VCaP (cell line): ENCODE measurements at regions not wholly inside any gene's neighbourhood (a gene's known extent, or its start where the extent isn't known, plus 50 kb on each side); places are given as distances from the start of the nearest gene placed in this dataset.

Source experiments
- H3K27ac ChIP-seq: fragments of 450-650 bp; 2 replicates; pipeline ENCODE4 v1.5.1; 2017
- TF ChIP-seq, protein P1 (sequence below): fragments of 450-650 bp; conservative IDR thresholded peaks from 2 replicates; pipeline ENCODE4 v1.5.1; 2017; ENCODE audit warnings: mild to moderate bottlenecking, moderate library complexity

DNA sequence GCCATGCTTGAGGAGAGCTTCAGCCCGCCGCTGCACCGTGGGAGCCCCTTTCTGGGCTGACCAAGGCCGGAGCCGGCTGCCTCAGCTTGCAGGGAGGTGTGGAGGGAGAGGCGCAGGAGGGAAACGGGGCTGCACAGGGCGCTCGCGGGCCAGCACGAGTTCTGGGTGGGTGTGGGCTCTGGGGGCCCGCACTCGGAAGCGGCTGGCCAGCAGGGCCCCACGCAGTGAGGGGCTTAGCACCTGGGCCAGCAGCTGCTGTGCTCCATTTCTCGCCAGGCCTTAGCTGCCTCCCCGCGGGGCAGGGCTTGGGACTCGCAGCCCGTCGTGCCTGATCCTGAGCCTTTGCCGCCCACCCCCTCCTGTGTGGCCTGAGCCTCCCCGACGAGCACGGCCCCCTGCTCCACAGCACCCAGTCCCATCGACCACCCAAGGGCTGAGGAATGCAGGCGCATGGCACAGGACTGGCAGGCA is 1554.0 kb downstream of the KCNT2 start:
- TF ChIP-seq, protein P1, sequence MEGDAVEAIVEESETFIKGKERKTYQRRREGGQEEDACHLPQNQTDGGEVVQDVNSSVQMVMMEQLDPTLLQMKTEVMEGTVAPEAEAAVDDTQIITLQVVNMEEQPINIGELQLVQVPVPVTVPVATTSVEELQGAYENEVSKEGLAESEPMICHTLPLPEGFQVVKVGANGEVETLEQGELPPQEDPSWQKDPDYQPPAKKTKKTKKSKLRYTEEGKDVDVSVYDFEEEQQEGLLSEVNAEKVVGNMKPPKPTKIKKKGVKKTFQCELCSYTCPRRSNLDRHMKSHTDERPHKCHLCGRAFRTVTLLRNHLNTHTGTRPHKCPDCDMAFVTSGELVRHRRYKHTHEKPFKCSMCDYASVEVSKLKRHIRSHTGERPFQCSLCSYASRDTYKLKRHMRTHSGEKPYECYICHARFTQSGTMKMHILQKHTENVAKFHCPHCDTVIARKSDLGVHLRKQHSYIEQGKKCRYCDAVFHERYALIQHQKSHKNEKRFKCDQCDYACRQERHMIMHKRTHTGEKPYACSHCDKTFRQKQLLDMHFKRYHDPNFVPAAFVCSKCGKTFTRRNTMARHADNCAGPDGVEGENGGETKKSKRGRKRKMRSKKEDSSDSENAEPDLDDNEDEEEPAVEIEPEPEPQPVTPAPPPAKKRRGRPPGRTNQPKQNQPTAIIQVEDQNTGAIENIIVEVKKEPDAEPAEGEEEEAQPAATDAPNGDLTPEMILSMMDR, result no peak
- no peak overlapping the region for H3K27ac ChIP-seq

DNA sequence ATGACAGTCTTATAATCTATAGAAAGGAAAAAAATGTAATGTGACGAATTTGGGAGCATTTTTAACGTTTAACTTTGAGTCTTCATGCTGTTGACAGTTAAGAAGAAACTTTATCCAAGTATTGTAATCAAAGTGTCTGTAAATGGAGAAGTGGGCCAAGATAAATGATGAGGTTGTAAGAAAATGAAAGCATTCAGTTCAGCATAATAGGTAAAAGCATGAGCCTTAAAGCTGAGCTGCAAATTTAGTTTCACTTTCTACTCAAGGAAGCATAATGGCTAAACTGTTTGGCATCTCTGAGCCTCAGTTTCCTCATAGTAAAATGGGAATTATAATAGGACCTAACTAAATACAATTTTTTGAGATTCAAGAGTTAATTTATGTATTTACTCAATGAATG is 1554.8 kb downstream of the KCNT2 start:
- H3K27ac ChIP-seq, result no peak overlapping the region
- TF ChIP-seq, protein P1, result no peak

DNA sequence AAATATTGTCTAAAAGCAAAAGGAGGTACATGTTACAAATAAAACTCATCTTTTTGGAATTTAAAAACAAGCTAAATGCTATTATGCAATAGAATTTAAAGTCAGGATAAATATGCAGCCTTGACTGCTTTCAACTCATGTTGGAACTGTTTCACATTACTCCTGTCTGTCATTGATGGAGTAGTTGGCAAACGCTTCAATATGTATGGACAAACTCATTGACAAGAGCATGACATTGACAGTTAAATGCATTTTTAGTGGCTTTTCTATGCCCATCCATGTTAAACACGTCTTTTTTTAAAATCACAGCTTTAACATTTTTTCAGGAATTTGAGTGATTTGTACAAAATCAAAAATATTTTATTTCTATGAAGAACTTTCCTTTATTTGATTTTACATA is 1560.5 kb downstream of the KCNT2 start:
- TF ChIP-seq, protein P1, result no peak
- no peak overlapping the region for H3K27ac ChIP-seq

DNA sequence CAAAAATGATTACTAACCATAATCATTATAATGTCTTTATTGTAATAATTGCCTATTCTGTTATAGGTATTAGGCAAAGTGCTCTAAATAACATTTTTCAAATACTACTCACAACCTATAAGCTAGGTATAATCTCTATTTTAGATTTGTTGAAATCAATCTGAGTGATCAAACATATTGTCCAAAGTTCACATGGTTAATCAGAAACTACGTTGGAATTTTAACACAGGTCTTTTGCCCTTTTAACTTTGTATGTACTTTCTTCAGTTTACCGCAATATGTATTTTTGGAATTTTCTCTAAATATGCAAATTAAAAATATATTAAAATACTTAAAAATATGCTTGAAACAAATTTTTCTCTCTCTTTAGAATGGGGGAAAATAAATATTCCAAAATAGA is 1563.2 kb downstream of the KCNT2 start:
- TF ChIP-seq, protein P1, result no peak
- no peak overlapping the region for H3K27ac ChIP-seq

DNA sequence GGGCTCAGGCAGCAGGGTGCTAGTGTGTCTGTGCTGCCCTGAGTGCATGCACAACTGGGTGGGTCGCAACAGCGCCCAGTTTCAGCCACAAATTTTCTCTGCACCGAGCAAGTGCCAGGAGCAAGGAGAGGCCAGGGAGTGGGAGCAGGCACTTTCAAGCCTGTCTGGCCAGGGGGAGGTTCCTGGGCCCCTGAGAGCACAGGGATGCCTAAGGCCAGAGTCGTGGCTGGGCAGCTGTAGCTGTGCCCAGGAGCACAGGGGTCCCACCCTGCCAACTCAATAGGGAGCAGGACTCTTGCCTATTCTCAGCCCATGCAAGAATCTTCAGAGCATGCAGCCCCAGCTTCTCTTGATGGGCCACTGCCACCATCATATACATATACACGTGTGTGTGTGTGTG is 1577.4 kb downstream of the KCNT2 start:
- no peak overlapping the region for H3K27ac ChIP-seq
- TF ChIP-seq, protein P1, result no peak

DNA sequence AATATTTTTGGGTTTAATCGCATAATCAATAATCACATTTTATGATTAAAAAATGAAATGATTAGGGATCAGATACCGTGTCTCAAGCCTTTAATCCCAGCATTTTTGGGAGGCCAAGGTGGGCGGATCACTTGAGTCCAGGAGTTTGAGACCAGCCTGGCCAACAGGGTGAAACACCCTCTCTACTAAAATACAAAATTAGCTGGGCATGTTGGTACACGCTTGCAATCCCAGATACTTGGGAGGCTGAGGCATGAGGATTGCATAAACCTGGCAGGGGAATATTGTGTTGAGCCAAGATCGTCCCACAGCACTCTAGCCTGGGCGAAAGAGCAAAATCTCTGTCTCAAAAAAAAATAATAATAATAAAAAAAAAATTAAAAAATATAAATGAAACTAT is 1581.4 kb downstream of the KCNT2 start:
- TF ChIP-seq, protein P1, result no peak
- no peak overlapping the region for H3K27ac ChIP-seq

DNA sequence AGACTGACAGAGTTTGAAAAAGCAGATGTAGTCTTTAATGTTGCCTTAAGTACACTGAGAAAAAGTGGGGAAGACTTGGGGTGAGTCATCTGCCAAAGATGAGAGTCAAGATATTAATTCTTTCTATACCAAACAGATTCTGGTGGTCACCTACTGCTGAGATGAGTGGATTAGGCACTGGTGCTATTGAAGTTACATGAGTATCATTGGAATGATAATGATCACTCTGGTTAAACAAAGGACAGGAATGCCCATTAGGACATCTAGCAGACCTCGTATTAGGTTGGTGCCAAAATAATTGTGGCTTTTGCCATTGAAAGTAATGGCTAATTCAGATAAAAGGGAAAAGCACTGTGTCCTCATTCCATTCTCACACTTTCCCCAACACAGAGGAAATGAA is 1588.9 kb downstream of the KCNT2 start:
- no peak overlapping the region for H3K27ac ChIP-seq
- TF ChIP-seq, protein P1, result no peak

DNA sequence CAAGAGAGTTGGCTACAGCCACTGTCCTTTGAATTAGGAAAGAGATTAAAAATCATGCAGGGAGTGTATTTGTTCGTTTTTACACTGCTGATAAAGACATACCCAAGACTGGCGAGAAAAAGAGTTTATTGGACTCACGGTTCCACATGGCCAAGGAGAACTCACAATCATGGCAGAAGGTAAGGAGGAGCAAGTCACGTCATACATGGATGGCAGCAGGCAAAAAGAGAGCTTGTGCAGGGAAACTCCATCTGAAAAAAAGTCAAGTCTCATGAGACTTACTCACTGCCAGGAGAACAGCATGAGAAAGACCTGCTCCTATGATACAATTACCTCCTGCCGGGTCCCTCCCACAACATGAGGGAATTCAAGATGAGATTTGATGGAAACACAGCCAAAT is 1595.2 kb downstream of the KCNT2 start:
- no peak overlapping the region for H3K27ac ChIP-seq
- TF ChIP-seq, protein P1, result no peak
